Mucosa of descending colon (tissue), 3 donors: ENCODE measurements at regions not wholly inside any gene's neighbourhood (a gene's known extent, or its start where the extent isn't known, plus 50 kb on each side); places are given as distances from the start of the nearest gene placed in this dataset.

Experiments used
- ATAC-seq: fragments of 200-7000 bp; cut with Tn5 transposase; one replicate; pipeline ENCODE4 v1.9.1; 2020; ENCODE audit warnings: mild to moderate bottlenecking, moderate library complexity
- DNase-seq, 3 donors: peaks; one replicate each; pipeline ENCODE4 v3.0.0-alpha.2; 2020
- H3K36me3 ChIP-seq: fragments of 200-600 bp; one replicate; pipeline ENCODE4 v1.8.0; 2021; ENCODE audit warnings: low read depth, mild to moderate bottlenecking
- H3K4me1 ChIP-seq: fragments of 200-600 bp; one replicate; pipeline ENCODE4 v1.8.0; 2021; ENCODE audit warnings: low read depth, mild to moderate bottlenecking
- H3K4me3 ChIP-seq: fragments of 200-600 bp; one replicate; pipeline ENCODE4 v1.8.0; 2021; ENCODE audit warnings: mild to moderate bottlenecking
- H3K9me3 ChIP-seq: fragments of 200-600 bp; one replicate; pipeline ENCODE4 v1.8.0; 2021; ENCODE audit warnings: mild to moderate bottlenecking
- intact Hi-C, 2 donors: fragments of 100-400 bp; cut with DNase I in 1 of 2; cut with micrococcal nuclease in 1 of 2; formaldehyde crosslinking; loops; one replicate each; pipeline versions ENCODE4 v1.11.0 to v1.11.1; 2022; cut with DNase I, micrococcal nuclease
- TF ChIP-seq, protein P1 (sequence below): fragments of 200-600 bp; IDR thresholded peaks from one replicate; pipeline ENCODE4 v1.8.0; 2022; ENCODE audit warnings: antibody characterized with exemption, mild to moderate bottlenecking
- donor health status: DM: no; HTN: no; CAD: no; lungs with moderate emphysema.
- donor health status: DM: no; HTN: no; CAD: no.
- donor health status: DM: no; HTN: yes; CAD: no.

DNA sequence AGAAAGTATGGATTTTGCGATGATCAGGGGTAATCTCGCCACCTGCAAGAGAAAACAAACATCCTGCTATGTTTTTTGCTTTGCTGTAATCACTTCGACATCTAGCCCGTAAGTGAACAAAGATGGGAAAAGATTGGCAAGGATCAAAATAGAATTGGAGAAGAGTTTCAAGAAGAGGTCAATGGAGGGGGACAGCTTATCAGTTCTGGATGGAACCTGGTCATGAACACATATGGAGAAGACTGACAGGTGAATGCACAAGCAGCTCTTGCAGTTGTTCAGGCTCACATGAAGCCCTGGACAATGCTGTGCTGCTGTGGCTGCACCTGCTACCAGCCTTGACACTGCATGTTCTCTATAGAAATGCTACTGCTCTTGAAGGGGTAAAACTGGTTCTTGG, 222.1 kb downstream of the BCAS1 start:
- intact Hi-C loops, result no loop called here
- no peak for ATAC-seq
- no peaks in the 10 kb centered on the region for H3K9me3 ChIP-seq
- peaks cover 6% of the 10 kb centered on the region for H3K4me1 ChIP-seq
- TF ChIP-seq, protein P1, sequence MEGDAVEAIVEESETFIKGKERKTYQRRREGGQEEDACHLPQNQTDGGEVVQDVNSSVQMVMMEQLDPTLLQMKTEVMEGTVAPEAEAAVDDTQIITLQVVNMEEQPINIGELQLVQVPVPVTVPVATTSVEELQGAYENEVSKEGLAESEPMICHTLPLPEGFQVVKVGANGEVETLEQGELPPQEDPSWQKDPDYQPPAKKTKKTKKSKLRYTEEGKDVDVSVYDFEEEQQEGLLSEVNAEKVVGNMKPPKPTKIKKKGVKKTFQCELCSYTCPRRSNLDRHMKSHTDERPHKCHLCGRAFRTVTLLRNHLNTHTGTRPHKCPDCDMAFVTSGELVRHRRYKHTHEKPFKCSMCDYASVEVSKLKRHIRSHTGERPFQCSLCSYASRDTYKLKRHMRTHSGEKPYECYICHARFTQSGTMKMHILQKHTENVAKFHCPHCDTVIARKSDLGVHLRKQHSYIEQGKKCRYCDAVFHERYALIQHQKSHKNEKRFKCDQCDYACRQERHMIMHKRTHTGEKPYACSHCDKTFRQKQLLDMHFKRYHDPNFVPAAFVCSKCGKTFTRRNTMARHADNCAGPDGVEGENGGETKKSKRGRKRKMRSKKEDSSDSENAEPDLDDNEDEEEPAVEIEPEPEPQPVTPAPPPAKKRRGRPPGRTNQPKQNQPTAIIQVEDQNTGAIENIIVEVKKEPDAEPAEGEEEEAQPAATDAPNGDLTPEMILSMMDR, result no peak
- H3K4me3 ChIP-seq, result no peak overlapping the region
- no peak for DNase-seq
- no peaks in the 10 kb centered on the region for H3K36me3 ChIP-seq

DNA sequence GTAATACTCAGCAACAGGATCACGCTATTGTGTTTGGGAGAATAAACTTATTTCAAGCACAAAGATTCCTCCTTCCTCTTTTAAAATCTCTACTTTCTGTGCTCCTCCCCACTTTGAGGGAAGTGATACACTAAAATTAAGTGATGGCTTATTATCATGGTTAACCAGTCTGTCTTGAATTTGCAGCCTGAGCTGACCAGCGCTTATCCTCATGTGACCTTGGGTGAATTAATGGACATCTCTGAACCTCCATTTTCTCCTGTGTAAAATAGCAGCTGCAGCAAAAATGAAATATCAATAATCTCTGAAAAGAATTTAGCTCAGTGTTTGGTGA, 222.6 kb downstream of the BCAS1 start:
- H3K4me1 ChIP-seq, result peaks cover 10% of the 10 kb centered on the region
- no peaks in the 10 kb centered on the region for H3K9me3 ChIP-seq
- intact Hi-C loops, result no loop called here
- no peak for DNase-seq
- peak; percentile 23 for ATAC-seq
- no peak overlapping the region for H3K4me3 ChIP-seq
- TF ChIP-seq, protein P1, result no peak
- no peaks in the 10 kb centered on the region for H3K36me3 ChIP-seq

DNA sequence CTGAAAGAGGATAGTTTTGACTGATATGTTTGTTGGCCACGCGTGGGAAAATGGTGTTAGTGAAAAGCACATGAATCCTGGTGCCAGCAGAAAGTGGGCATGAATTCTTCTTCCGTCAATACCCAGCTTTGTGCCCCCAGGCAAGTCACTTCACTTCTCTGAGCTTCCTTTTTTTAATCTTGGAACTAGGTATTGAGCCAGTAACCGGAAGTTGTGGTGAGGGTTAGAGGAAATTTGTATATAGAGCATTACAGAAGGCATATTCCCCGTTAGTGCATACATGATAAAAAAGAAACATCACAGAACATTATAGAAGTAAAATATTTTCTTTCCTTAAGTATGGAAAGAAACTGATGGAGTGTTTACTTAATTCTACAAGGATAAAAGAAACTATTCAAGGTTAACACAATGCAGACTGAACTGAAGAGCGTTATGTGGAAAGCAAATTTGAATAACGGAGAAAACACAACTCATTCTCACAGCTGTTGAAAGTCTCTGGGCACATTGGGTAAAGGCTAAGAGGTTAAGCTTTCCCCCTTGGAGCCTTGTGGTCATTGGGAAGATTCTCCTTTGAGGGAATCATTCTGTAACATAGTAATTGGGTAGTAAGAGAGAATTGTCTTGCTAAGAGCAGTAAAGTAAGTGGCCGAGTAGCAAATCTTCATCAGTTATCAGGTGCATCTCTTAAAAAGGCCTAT, 223.1 kb downstream of the BCAS1 start:
- TF ChIP-seq, protein P1, result no peak
- Histone ChIP-seq H3K9me3 (no peaks in the 10 kb centered on the region), H3K36me3 (no peaks in the 10 kb centered on the region), H3K4me3 (no peak overlapping the region), H3K4me1 (peaks cover 13% of the 10 kb centered on the region)
- peak; percentile 25 for ATAC-seq
- intact Hi-C loops, result no loop called here
- no peak for DNase-seq

DNA sequence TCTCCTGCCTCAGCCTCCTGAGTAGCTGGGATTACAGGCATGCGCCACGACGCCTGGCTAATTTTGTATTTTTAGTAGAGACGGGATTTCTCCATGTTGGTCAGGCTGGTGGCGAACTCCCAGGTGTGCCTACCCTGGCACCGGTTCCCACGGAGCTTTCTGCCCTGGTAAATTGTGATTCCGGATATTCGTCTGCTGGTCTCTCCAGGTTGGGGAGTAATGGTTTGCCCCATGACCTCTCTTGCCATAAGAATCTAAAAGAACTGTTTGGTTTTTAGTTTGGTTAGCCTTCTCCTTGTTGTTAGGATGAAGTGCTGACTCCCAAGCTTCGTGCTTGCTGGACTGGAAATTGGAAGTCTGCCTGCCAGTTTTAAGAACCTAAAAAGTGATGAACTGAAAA, 223.8 kb downstream of the BCAS1 start:
- Histone ChIP-seq H3K36me3 (no peaks in the 10 kb centered on the region), H3K4me1 (peaks cover 16% of the 10 kb centered on the region), H3K9me3 (no peaks in the 10 kb centered on the region), H3K4me3 (no peak overlapping the region)
- no peak for DNase-seq
- intact Hi-C loops, result no loop called here
- TF ChIP-seq, protein P1, result no peak
- no peak for ATAC-seq

DNA sequence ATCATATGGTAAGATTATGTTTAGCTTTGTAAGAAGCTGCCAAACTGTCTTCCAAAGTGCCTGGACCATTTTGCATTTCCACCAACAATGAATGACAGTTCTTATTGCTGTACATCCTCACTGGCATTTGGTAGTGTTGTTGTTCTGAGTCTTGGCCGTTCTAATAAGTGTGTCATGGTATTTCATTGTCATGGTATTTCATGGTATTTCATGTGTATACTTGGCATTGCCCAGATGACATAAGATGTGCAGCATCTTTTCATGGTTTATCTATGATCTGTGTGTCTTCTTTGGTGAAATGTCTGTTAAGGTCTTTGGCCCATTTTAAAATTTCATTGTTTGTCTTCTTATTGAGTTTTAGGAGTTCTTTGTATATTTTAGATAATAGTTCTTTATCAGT, 224.4 kb downstream of the BCAS1 start:
- no peaks in the 10 kb centered on the region for H3K9me3 ChIP-seq
- DNase-seq (no peak), ATAC-seq (no peak)
- TF ChIP-seq, protein P1, result no peak
- H3K4me3 ChIP-seq, result no peak overlapping the region
- intact Hi-C loops, result no loop called here
- H3K36me3 ChIP-seq, result no peaks in the 10 kb centered on the region
- peaks cover 18% of the 10 kb centered on the region for H3K4me1 ChIP-seq

DNA sequence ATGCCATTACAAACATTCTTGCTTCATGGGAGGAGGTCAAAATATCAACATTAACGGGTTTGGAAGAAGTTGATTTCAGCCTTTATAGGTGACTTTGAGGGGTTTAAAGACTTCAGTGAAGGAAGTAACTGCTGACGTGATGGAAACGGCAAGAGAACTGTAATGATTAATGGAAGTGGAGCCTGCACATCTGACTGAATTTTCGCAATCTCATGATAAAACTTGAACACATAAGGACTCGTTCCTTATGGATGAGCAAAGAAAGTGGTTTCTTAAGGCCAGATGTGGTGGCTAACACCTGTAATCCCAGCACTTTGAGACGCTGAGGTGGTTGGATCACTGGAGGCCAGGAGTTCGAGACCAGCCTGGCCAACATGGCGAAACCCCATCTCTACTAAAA, 226.1 kb downstream of the BCAS1 start:
- intact Hi-C loops, result no loop called here
- DNase-seq, result no peak
- TF ChIP-seq, protein P1, result no peak
- H3K4me1 ChIP-seq, result peaks cover 31% of the 10 kb centered on the region
- H3K9me3 ChIP-seq, result no peaks in the 10 kb centered on the region
- no peak for ATAC-seq
- H3K36me3 ChIP-seq, result no peaks in the 10 kb centered on the region
- no peak overlapping the region for H3K4me3 ChIP-seq
